ENCODE measurements at regions not wholly inside any gene's neighbourhood (a gene's known extent, or its start where the extent isn't known, plus 50 kb on each side); places are given as distances from the start of the nearest gene placed in this dataset.

DNA sequence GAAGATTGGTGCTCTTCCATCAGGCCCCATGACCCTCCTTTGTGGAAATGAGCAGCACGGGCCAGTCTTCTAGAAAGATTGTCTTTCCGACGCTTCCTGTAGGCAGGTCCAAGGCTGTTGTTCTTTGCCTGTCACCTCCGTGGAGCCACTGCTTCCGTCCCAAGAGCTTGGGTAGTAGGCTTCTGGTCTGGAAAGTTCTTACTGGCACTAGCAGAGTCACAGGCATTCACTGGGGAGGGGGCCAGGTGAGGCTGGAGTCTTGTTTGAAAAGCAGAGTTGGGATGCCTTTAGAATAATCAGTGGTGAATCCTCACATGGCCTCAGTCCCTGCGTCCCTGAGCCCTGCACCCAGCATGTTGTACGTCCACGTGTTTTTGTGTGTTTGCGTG is 76.2 kb upstream of the ADPGK start:
- 86% methylated on average over 9 of the region's 9 CpGs for WGBS
- peaks cover 0 to 2% (median 0%) of the 10 kb centered on the region in 4 donors for H3K27me3 ChIP-seq (ENCODE audit: control insufficient read depth in 4 of 4, insufficient read depth in 4 of 4, low read length in 3 of 4)
- H3K4me1 ChIP-seq (ENCODE audit: control insufficient read depth in 4 of 4, insufficient read depth in 4 of 4, low read length in 3 of 4) = no peaks in the 10 kb centered on the region
- no peaks in the 10 kb centered on the region for H3K9me3 ChIP-seq (ENCODE audit: control insufficient read depth in 4 of 4, low read length in 3 of 4)
- H3K9ac ChIP-seq (ENCODE audit: low read depth in 1 of 2, low read length in 2 of 2) = no peak overlapping the region
- no peaks in the 10 kb centered on the region for H3K36me3 ChIP-seq (ENCODE audit: control insufficient read depth in 4 of 4, insufficient read depth in 3 of 4, low read depth in 1 of 4, low read length in 3 of 4)
- H3K27ac ChIP-seq (ENCODE audit: low read depth in 1 of 2, low read length in 2 of 2) = no peak overlapping the region
- H3K4me3 ChIP-seq (ENCODE audit: low read depth in 1 of 3, low read length in 3 of 3) = no peak overlapping the region
- TF ChIP-seq RAD21 (IDR thresholded peaks at IDR 0.05) (no peak), HNF4G (IDR thresholded peaks at IDR 0.05) (no peak), SP1 (IDR thresholded peaks at IDR 0.05) (no peak), ATF3 (IDR thresholded peaks at IDR 0.05) (no peak), TAF1 (conservative IDR thresholded peaks at IDR 0.05) (no peak), JUND (IDR thresholded peaks at IDR 0.05) (no peak), YY1 (IDR thresholded peaks at IDR 0.05) (no peak), CTCF (IDR thresholded peaks at IDR 0.05; ENCODE audit: low read depth, low read length, missing input control) (no peak), FOXA2 (IDR thresholded peaks at IDR 0.05) (no peak), GABPA (IDR thresholded peaks at IDR 0.05 in 1 of 2, conservative IDR thresholded peaks at IDR 0.05 in 1 of 2) (no peak), RXRA (IDR thresholded peaks at IDR 0.05) (no peak), HNF4A (conservative IDR thresholded peaks at IDR 0.05) (no peak), EGR1 (IDR thresholded peaks at IDR 0.05; ENCODE audit: low read depth in 2 of 2) (no peak), REST (IDR thresholded peaks at IDR 0.05) (no peak), NR2F2 (IDR thresholded peaks at IDR 0.05) (no peak), FOXA1 (IDR thresholded peaks at IDR 0.05) (no peak)
- TF ChIP-seq, protein P1, sequence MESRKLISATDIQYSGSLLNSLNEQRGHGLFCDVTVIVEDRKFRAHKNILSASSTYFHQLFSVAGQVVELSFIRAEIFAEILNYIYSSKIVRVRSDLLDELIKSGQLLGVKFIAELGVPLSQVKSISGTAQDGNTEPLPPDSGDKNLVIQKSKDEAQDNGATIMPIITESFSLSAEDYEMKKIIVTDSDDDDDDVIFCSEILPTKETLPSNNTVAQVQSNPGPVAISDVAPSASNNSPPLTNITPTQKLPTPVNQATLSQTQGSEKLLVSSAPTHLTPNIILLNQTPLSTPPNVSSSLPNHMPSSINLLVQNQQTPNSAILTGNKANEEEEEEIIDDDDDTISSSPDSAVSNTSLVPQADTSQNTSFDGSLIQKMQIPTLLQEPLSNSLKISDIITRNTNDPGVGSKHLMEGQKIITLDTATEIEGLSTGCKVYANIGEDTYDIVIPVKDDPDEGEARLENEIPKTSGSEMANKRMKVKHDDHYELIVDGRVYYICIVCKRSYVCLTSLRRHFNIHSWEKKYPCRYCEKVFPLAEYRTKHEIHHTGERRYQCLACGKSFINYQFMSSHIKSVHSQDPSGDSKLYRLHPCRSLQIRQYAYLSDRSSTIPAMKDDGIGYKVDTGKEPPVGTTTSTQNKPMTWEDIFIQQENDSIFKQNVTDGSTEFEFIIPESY (IDR thresholded peaks at IDR 0.05) = no peak
- TF ChIP-seq, protein P2, sequence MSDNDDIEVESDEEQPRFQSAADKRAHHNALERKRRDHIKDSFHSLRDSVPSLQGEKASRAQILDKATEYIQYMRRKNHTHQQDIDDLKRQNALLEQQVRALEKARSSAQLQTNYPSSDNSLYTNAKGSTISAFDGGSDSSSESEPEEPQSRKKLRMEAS (IDR thresholded peaks at IDR 0.05) = no peak
- no peak for DNase-seq (ENCODE audit: low spot score)
